PC-9 (cell line): ENCODE measurements at regions not wholly inside any gene's neighbourhood (a gene's known extent, or its start where the extent isn't known, plus 50 kb on each side); places are given as distances from the start of the nearest gene placed in this dataset.

Experiments
- BruUV-seq: library from RNA; stranded (reverse); fragments of 400-500 nt; replicated peaks from 2 replicates; lab custom pipeline; 2021; lab: Mats Ljungman, UMichigan
- CTCF ChIA-PET: fragments of 300-600 bp; sonication (Branson Sonifier 250); formaldehyde crosslinking; loops from one replicate; lab custom pipeline; 2022; ENCODE audit warnings: antibody characterized with exemption; lab: Charles Lee
- POLR2A ChIA-PET: fragments of 300-600 bp; sonication (Branson Sonifier 250); formaldehyde crosslinking; loops from one replicate; lab custom pipeline; 2022; ENCODE audit warnings: antibody characterized with exemption; ENCODE audit not compliant: unreplicated experiment; lab: Charles Lee
- DNase-seq, 2 experiments: peaks; one replicate each; pipeline versions ENCODE4 v3.0.0 to v3.0.0-alpha.2; 2015 to 2022; ENCODE audit warnings: mixed read lengths in 1 of 2
- H2AFZ ChIP-seq: fragments of 200-600 bp; sonication (generic); 2 replicates; pipeline ENCODE4 v1.8.1; 2017; ENCODE audit warnings: antibody characterized with exemption
- H3F3A ChIP-seq: fragments of 200-600 bp; sonication (generic); 2 replicates; pipeline ENCODE4 v1.8.1; 2017; ENCODE audit warnings: antibody characterized with exemption, mild to moderate bottlenecking, low read depth; ENCODE audit not compliant: insufficient read depth
- H3K27ac ChIP-seq: fragments of 200-600 bp; sonication (generic); 2 replicates; pipeline ENCODE4 v1.6.1; 2016; ENCODE audit warnings: mixed run types
- H3K27me3 ChIP-seq: fragments of 200-600 bp; sonication (generic); 2 replicates; pipeline ENCODE4 v1.6.1; 2016; ENCODE audit warnings: low read depth, mixed run types; ENCODE audit not compliant: insufficient read depth
- H3K36me3 ChIP-seq: fragments of 200-600 bp; sonication (generic); 2 replicates; pipeline ENCODE4 v1.6.1; 2016; ENCODE audit warnings: low read depth, mixed run types
- H3K4me1 ChIP-seq: fragments of 200-600 bp; sonication (generic); replicated peaks from 2 replicates; pipeline ENCODE4 v1.6.1; 2016; ENCODE audit warnings: mixed run types; ENCODE audit not compliant: insufficient read depth
- H3K4me2 ChIP-seq: fragments of 200-600 bp; sonication (generic); 2 replicates; pipeline ENCODE4 v1.6.1; 2017; ENCODE audit warnings: mixed run types
- H3K4me3 ChIP-seq: fragments of 200-600 bp; sonication (generic); 2 replicates; pipeline ENCODE4 v1.6.1; 2016; ENCODE audit warnings: mixed run types
- H3K79me2 ChIP-seq: fragments of 200-600 bp; sonication (generic); 2 replicates; pipeline ENCODE4 v1.6.1; 2017; ENCODE audit warnings: low read depth, mixed run types
- H3K9me2 ChIP-seq: fragments of 200-600 bp; sonication (generic); 2 replicates; pipeline ENCODE4 v1.8.1; 2017; ENCODE audit warnings: mild to moderate bottlenecking; ENCODE audit not compliant: insufficient read depth
- H3K9me3 ChIP-seq: fragments of 200-600 bp; sonication (generic); 2 replicates; pipeline ENCODE4 v1.8.1; 2016; ENCODE audit warnings: low read depth; ENCODE audit not compliant: insufficient read depth
- H4K20me1 ChIP-seq: fragments of 200-600 bp; sonication (generic); 2 replicates; pipeline ENCODE4 v1.8.1; 2017; ENCODE audit not compliant: insufficient read depth
- CTCF ChIP-seq: fragments of 200-600 bp; sonication (generic); conservative IDR thresholded peaks from 2 replicates; pipeline ENCODE4 v1.6.1; 2017; ENCODE audit warnings: mixed run types, antibody characterized with exemption, mild to moderate bottlenecking, moderate library complexity
- EZH2 ChIP-seq: fragments of 200-600 bp; sonication (generic); IDR thresholded peaks from 2 replicates; pipeline ENCODE4 v1.8.0; 2017; ENCODE audit warnings: antibody characterized with exemption, low read depth
- intact Hi-C: fragments of 100-400 bp; cut with micrococcal nuclease; formaldehyde crosslinking; loops from one replicate; pipeline ENCODE4 v1.10.0; 2022; ENCODE audit not compliant: unreplicated experiment

- no TSS peak for BruUV-seq
- Histone ChIP-seq H3K4me1 (no peaks in the 10 kb centered on the region), H3K27ac (no peak overlapping the region), H3K36me3 (no peaks in the 10 kb centered on the region), H3K27me3 (no peaks in the 10 kb centered on the region), H3K9me3 (no peaks in the 10 kb centered on the region), H4K20me1 (no peaks in the 10 kb centered on the region), H3K79me2 (no peaks in the 10 kb centered on the region), H3K4me2 (no peak overlapping the region), H2AFZ (no peak overlapping the region), H3K4me3 (no peak overlapping the region), H3F3A (no peaks in the 10 kb centered on the region), H3K9me2 (no peaks in the 10 kb centered on the region)
- CTCF ChIA-PET, result no interaction called here
- TF ChIP-seq CTCF (no peak), EZH2 (no peak)
- DNase-seq, result no peak
- POLR2A ChIA-PET, result no interaction called here
- intact Hi-C loops, result no loop called here
These were observed 64.2 kb upstream of the HTR1A start for GRCh38 chr5:64026493-64026892.

- Histone ChIP-seq H3K36me3 (no peaks in the 10 kb centered on the region), H3K4me2 (no peak overlapping the region), H3F3A (no peaks in the 10 kb centered on the region), H3K4me3 (no peak overlapping the region), H3K9me3 (no peaks in the 10 kb centered on the region), H3K79me2 (no peaks in the 10 kb centered on the region), H3K27ac (no peak overlapping the region), H2AFZ (no peak overlapping the region), H3K4me1 (no peaks in the 10 kb centered on the region), H4K20me1 (no peaks in the 10 kb centered on the region), H3K27me3 (peaks cover 11% of the 10 kb centered on the region), H3K9me2 (no peaks in the 10 kb centered on the region)
- ChIA-PET CTCF (no interaction called here), POLR2A (no interaction called here)
- intact Hi-C loops, result no loop called here
- BruUV-seq, result no TSS peak
- TF ChIP-seq CTCF, result no peak
- no peak for TF ChIP-seq EZH2
- DNase-seq, result no peak
These were observed 57.5 kb upstream of the HTR1A start for GRCh38 chr5:64019746-64020145.

GRCh38 chr5:64018966-64019365, 56.7 kb upstream of the HTR1A start:
- Histone ChIP-seq H3K27ac (no peak overlapping the region), H3K4me2 (no peak overlapping the region), H3F3A (no peaks in the 10 kb centered on the region), H3K4me3 (no peak overlapping the region), H3K79me2 (no peaks in the 10 kb centered on the region), H3K9me2 (no peaks in the 10 kb centered on the region), H3K36me3 (no peaks in the 10 kb centered on the region), H3K9me3 (no peaks in the 10 kb centered on the region), H3K27me3 (peaks cover 11% of the 10 kb centered on the region), H3K4me1 (no peaks in the 10 kb centered on the region), H4K20me1 (no peaks in the 10 kb centered on the region), H2AFZ (no peak overlapping the region)
- CTCF ChIA-PET, result no interaction called here
- intact Hi-C loops, result no loop called here
- no peak for DNase-seq
- no TSS peak for BruUV-seq
- POLR2A ChIA-PET, result no interaction called here
- no peak for TF ChIP-seq CTCF
- no peak for TF ChIP-seq EZH2
